ENCODE measurements at regions not wholly inside any gene's neighbourhood (a gene's known extent, or its start where the extent isn't known, plus 50 kb on each side); places are given as distances from the start of the nearest gene placed in this dataset.

DNA sequence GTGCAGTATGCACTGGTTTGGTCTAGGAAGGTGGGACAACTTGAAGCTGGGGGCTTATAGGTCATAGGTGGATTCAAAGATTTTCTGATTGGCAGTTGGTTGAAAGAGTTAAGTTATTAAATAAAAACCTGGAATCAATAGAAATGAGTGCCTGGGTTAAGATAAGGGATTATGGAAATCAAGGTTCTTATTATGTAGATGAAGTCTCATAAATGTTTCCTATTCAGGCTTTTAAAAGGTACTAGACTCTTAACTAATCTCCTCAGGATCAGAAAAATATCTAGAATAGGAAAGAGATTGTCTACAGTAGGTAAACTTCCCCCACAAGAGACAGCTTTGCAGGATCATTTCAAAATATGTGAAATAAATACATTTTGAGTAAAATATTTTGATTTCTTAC lies 163.3 kb upstream of the FBN2 start:
- TF ChIP-seq, protein P1, sequence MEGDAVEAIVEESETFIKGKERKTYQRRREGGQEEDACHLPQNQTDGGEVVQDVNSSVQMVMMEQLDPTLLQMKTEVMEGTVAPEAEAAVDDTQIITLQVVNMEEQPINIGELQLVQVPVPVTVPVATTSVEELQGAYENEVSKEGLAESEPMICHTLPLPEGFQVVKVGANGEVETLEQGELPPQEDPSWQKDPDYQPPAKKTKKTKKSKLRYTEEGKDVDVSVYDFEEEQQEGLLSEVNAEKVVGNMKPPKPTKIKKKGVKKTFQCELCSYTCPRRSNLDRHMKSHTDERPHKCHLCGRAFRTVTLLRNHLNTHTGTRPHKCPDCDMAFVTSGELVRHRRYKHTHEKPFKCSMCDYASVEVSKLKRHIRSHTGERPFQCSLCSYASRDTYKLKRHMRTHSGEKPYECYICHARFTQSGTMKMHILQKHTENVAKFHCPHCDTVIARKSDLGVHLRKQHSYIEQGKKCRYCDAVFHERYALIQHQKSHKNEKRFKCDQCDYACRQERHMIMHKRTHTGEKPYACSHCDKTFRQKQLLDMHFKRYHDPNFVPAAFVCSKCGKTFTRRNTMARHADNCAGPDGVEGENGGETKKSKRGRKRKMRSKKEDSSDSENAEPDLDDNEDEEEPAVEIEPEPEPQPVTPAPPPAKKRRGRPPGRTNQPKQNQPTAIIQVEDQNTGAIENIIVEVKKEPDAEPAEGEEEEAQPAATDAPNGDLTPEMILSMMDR (IDR thresholded peaks at IDR 0.05; ENCODE audit: insufficient read depth, low read depth, low read length) = no peak
- no peak for TF ChIP-seq EZH2 (IDR thresholded peaks at IDR 0.05; ENCODE audit: insufficient read depth, low read length)
